NCI-H1105 treated with DMSO at 0.1 percent for 48 hours (cell line): ENCODE measurements at regions not wholly inside any gene's neighbourhood (a gene's known extent, or its start where the extent isn't known, plus 50 kb on each side); places are given as distances from the start of the nearest gene placed in this dataset.
"Not testable (repeated sequence)": the region's sequence is repeated elsewhere in the genome, so short reads cannot be mapped to it uniquely, and the experiment has no call there.

Experiments used
- DNase-seq: peaks from one replicate; lab custom pipeline; 2025; lab: John Stamatoyannopoulos, UW

GRCh38 chr2:89296820-89297398 is 605.4 kb downstream of the RPIA start:
- not testable (repeated sequence) for DNase-seq

- DNase-seq = not testable (repeated sequence)
Observed at GRCh38 chr2:89299196-89299595, 607.7 kb downstream of the RPIA start.

GRCh38 chr2:89305623-89306022 is 614.1 kb downstream of the RPIA start:
- not testable (repeated sequence) for DNase-seq

- not testable (repeated sequence) for DNase-seq
Observed at GRCh38 chr2:89306869-89307637, 615.6 kb downstream of the RPIA start.

- DNase-seq = not testable (repeated sequence)
Observed at GRCh38 chr2:89318990-89319389, 627.5 kb downstream of the RPIA start.

GRCh38 chr2:89325894-89326293 is 634.4 kb downstream of the RPIA start:
- DNase-seq = not testable (repeated sequence)

- not testable (repeated sequence) for DNase-seq
Observed at GRCh38 chr2:89326455-89326854, 635.0 kb downstream of the RPIA start.

- not testable (repeated sequence) for DNase-seq
Observed at GRCh38 chr2:89328790-89329189, 637.3 kb downstream of the RPIA start.
